HFFc6 (cell line): ENCODE measurements at regions not wholly inside any gene's neighbourhood (a gene's known extent, or its start where the extent isn't known, plus 50 kb on each side); places are given as distances from the start of the nearest gene placed in this dataset.

Source experiments
- DNase-seq: peaks from one replicate; pipeline ENCODE4 v3.0.0-alpha.2; 2018
- H3K27ac Mint-ChIP-seq: 2 replicates; pipeline ENCODE4 v1.8.0; 2020; ENCODE audit warnings: mild to moderate bottlenecking, mixed read lengths
- H3K27me3 Mint-ChIP-seq: 2 replicates; pipeline ENCODE4 v1.8.0; 2021; ENCODE audit warnings: mild to moderate bottlenecking, moderate library complexity, mixed read lengths; ENCODE audit not compliant: insufficient read depth
- H3K36me3 Mint-ChIP-seq: 2 replicates; pipeline ENCODE4 v1.8.0; 2021; ENCODE audit warnings: low read depth, mixed read lengths
- H3K4me1 Mint-ChIP-seq: 2 replicates; pipeline ENCODE4 v1.8.0; 2020; ENCODE audit warnings: low read depth, mixed read lengths
- H3K4me3 Mint-ChIP-seq: 2 replicates; pipeline ENCODE4 v1.8.0; 2020; ENCODE audit warnings: mild to moderate bottlenecking, moderate library complexity, mixed read lengths
- H3K9me3 Mint-ChIP-seq: 2 replicates; pipeline ENCODE4 v1.8.0; 2020; ENCODE audit warnings: mild to moderate bottlenecking, mixed read lengths
- TF ChIP-seq, protein P1 (sequence below): fragments of 200-600 bp; sonication (generic); IDR thresholded peaks from 2 replicates; pipeline ENCODE4 v1.5.0; 2021; ENCODE audit warnings: antibody characterized with exemption, mild to moderate bottlenecking

DNA sequence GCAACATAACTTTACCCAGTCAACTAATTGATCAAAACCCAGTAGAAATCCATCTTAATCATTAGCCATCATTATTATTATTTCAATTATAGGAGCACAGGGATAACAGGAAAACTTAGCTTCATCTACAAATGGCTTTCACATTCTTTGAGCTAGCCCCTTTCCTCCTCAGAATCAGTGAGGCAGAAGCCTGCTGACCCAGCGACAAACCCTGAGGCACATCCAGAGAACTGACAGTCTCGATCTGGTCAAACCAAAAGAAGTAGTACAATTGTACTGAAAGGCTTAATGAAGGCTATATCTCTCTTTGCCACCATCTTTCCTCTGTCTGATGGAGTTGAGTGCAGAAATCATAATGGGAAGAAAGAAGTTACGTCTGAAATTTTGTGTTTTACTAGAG lies 109.8 kb upstream of the ARID2 start:
- no peaks in the 10 kb centered on the region for H3K9me3 Mint-ChIP-seq
- TF ChIP-seq, protein P1, sequence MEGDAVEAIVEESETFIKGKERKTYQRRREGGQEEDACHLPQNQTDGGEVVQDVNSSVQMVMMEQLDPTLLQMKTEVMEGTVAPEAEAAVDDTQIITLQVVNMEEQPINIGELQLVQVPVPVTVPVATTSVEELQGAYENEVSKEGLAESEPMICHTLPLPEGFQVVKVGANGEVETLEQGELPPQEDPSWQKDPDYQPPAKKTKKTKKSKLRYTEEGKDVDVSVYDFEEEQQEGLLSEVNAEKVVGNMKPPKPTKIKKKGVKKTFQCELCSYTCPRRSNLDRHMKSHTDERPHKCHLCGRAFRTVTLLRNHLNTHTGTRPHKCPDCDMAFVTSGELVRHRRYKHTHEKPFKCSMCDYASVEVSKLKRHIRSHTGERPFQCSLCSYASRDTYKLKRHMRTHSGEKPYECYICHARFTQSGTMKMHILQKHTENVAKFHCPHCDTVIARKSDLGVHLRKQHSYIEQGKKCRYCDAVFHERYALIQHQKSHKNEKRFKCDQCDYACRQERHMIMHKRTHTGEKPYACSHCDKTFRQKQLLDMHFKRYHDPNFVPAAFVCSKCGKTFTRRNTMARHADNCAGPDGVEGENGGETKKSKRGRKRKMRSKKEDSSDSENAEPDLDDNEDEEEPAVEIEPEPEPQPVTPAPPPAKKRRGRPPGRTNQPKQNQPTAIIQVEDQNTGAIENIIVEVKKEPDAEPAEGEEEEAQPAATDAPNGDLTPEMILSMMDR, result no peak
- H3K36me3 Mint-ChIP-seq, result no peaks in the 10 kb centered on the region
- H3K4me1 Mint-ChIP-seq, result peaks cover 16% of the 10 kb centered on the region
- DNase-seq, result no peak
- H3K27ac Mint-ChIP-seq, result no peak overlapping the region
- H3K4me3 Mint-ChIP-seq, result no peak overlapping the region
- peaks cover 9% of the 10 kb centered on the region for H3K27me3 Mint-ChIP-seq

DNA sequence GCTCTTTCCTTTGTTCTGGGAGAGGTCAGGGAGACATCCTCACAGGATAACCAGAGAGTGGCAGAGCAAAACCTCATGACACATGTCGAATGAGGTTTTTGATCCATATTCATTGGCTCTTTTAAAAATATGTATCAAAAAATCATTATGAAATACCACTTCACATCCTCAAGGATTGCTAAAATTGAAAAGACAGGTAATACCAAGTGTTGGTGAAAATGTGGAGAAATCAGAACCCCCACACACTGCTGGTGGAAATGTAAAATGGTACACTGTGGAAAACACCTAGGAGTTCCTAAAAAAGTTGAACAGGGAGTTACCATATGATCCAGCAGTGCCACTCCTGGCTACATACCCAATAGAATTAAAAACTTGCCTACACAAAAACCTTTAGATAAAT lies 107.8 kb upstream of the ARID2 start:
- Mint-ChIP-seq H3K27ac (no peak overlapping the region), H3K36me3 (no peaks in the 10 kb centered on the region), H3K9me3 (no peaks in the 10 kb centered on the region), H3K4me1 (no peaks in the 10 kb centered on the region), H3K4me3 (no peak overlapping the region), H3K27me3 (peaks cover 11% of the 10 kb centered on the region)
- DNase-seq, result no peak
- TF ChIP-seq, protein P1, result no peak

DNA sequence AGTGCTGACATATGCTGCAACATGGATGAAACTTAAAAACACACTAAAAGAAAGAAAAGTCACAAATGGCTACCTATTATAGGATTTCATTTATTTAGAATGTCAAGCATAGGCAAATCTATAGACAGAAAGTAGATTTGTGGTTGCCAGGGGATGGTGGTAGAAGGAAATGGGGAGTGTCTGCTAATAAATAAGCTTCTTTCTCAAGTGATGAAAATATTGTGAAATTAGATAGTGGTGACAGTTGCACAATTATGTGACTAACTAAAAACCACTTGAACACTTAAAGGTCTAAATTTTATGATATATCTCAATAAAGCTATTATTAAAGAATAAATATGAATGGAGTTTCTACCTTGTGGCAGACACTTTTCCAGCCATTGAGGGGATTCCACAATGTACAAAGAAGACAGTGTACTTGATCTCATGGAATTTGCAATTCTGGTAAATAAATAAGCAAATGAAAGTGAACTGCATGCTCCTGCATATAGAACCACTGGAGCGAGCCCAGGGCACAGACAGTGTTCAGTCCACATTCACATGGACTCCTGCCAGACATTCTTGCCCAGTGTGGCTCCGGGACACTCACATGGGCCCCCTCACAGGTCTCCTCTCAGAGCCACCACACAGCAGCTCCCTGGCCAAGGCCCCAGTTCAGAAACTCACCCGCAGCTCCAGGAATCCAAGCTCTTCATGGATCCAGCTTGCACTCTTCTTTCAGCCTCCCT lies 107.1 kb upstream of the ARID2 start:
- H3K4me3 Mint-ChIP-seq, result no peak overlapping the region
- no peaks in the 10 kb centered on the region for H3K9me3 Mint-ChIP-seq
- H3K27me3 Mint-ChIP-seq, result peaks cover 13% of the 10 kb centered on the region
- TF ChIP-seq, protein P1, result no peak
- no peak for DNase-seq
- no peaks in the 10 kb centered on the region for H3K4me1 Mint-ChIP-seq
- H3K27ac Mint-ChIP-seq, result no peak overlapping the region
- no peaks in the 10 kb centered on the region for H3K36me3 Mint-ChIP-seq

DNA sequence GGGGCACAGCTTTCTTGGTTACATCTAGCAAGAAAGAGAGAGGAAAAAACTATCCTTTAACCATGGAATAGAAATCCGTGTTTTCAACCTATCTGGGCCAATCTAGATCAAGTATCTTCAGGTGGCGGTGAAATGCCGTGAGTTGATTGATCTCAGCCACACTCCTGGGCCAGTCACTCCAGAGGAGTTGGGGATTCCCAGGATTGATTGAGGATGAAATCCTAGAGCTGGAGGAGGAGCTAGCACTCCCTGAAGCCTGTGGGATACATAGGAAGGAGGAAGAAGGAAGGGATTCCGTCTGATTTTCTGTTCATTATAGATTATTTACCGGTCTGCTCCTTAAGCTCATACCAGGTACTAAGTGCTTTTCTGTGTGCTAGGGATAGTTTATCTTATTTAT lies 106.3 kb upstream of the ARID2 start:
- H3K27me3 Mint-ChIP-seq, result peaks cover 13% of the 10 kb centered on the region; the same call in 1 of the 2 replicates
- DNase-seq, result no peak
- H3K36me3 Mint-ChIP-seq, result no peaks in the 10 kb centered on the region
- H3K4me1 Mint-ChIP-seq, result no peaks in the 10 kb centered on the region
- no peaks in the 10 kb centered on the region for H3K9me3 Mint-ChIP-seq
- no peak overlapping the region for H3K4me3 Mint-ChIP-seq
- TF ChIP-seq, protein P1, result no peak
- no peak overlapping the region for H3K27ac Mint-ChIP-seq

DNA sequence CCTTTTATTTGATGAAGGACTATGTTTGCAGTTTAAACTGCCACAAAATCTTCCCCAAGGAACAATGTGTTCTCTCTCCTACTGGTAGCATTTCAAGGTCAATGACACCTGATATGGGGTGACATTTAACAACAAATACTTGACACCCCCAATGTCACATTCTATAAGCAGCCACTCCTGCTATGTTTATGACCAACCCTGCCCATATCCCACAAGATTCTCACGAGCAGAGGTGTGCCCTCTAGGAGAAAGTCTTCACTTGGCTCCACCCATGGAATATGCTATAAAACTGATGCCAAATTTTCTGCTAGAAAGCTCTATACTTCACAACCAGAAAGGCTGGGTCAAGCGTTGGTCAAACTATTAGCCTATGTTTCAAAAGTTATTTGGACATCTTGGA lies 105.6 kb upstream of the ARID2 start:
- TF ChIP-seq, protein P1, result no peak
- no peaks in the 10 kb centered on the region for H3K36me3 Mint-ChIP-seq
- no peak overlapping the region for H3K4me3 Mint-ChIP-seq
- no peaks in the 10 kb centered on the region for H3K9me3 Mint-ChIP-seq
- H3K27ac Mint-ChIP-seq, result no peak overlapping the region
- H3K27me3 Mint-ChIP-seq, result peaks cover 13% of the 10 kb centered on the region; the same call in 1 of the 2 replicates
- H3K4me1 Mint-ChIP-seq, result no peaks in the 10 kb centered on the region
- no peak for DNase-seq
